ENCODE measurements at regions not wholly inside any gene's neighbourhood (a gene's known extent, or its start where the extent isn't known, plus 50 kb on each side); places are given as distances from the start of the nearest gene placed in this dataset.

GRCh38 chr10:36177071-36177470, 535.0 kb upstream of the FZD8 start (continued):
- no peak for TF ChIP-seq SUZ12 (IDR thresholded peaks at IDR 0.05; ENCODE audit: low read length)

DNA sequence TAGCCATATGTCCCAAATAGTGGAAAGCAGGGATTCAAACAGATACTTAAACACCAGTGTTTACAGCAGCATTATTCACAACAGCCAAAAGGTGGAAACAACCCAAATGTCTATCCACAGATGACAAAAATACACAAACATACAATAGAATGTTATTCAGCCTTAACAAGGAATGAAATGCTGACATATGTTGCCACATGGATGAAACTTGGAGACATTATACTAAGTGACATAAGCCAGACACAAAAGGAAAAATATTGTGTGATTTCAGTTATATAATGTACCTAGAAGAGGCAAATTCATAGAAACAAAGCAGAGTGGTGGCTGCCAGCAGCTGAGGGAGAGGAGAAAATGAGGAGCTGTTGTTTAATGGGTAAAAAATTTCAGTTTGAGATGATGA, 533.9 kb upstream of the FZD8 start:
- Histone ChIP-seq H3K79me2 (ENCODE audit: control insufficient read depth in 1 of 2, insufficient read depth in 2 of 2, low read length in 2 of 2) (no peaks in the 10 kb centered on the region), H3K4me1 (replicated peaks in 1 of 4; ENCODE audit: control insufficient read depth in 3 of 4, insufficient read depth in 4 of 4, low read length in 3 of 4) (peaks cover 0 to 8% (median 0%) of the 10 kb centered on the region in 4 experiments; a peak in 2 of 7 replicates), H3K23me2 (ENCODE audit: low read depth, low read length) (no peaks in the 10 kb centered on the region; the same call in 1 of the 2 replicates), H3K4me3 (ENCODE audit: extremely low read depth in 1 of 4, insufficient read depth in 2 of 4, low read depth in 3 of 4, low read length in 4 of 4) (no peak overlapping the region), H2BK12ac (ENCODE audit: low read depth, low read length) (no peak overlapping the region), H3K36me3 (ENCODE audit: control insufficient read depth in 2 of 4, insufficient read depth in 4 of 4, low read length in 3 of 4) (no peaks in the 10 kb centered on the region), H4K20me1 (replicated peaks in 1 of 2; ENCODE audit: control insufficient read depth in 1 of 2, insufficient read depth in 2 of 2, low read length in 2 of 2) (no peaks in the 10 kb centered on the region), H2AK5ac (ENCODE audit: low read depth, low read length) (no peak overlapping the region), H3K23ac (ENCODE audit: insufficient read length) (no peak overlapping the region), H3K4ac (replicated peaks; ENCODE audit: insufficient read length, low read depth, low read length) (no peak overlapping the region), H3K56ac (replicated peaks; ENCODE audit: insufficient read length, low read depth, low read length) (no peak overlapping the region), H3K18ac (ENCODE audit: extremely low read depth, low read length) (no peak overlapping the region), H2BK15ac (ENCODE audit: low read length) (no peak overlapping the region), H2BK120ac (replicated peaks; ENCODE audit: low read depth, low read length) (no peak overlapping the region), H3K9me3 (ENCODE audit: insufficient read depth in 2 of 2, low read depth in 1 of 2, low read length in 1 of 2) (no peaks in the 10 kb centered on the region), H4K91ac (replicated peaks; ENCODE audit: insufficient read length, low read length) (no peak overlapping the region), H3K4me2 (ENCODE audit: insufficient read depth in 1 of 2, low read depth in 2 of 2, low read length in 2 of 2) (no peak overlapping the region), H4K5ac (ENCODE audit: insufficient read length, low read depth, low read length) (no peak overlapping the region), H3K27me3 (replicated peaks in 1 of 4; ENCODE audit: control insufficient read depth in 3 of 4, extremely low read depth in 1 of 4, insufficient read depth in 3 of 4, low read length in 3 of 4) (no peaks in the 10 kb centered on the region), H2BK20ac (ENCODE audit: low read length) (no peak overlapping the region), H2AFZ (ENCODE audit: low read length) (no peak overlapping the region), H3K14ac (ENCODE audit: insufficient read length) (no peak overlapping the region), H2BK5ac (ENCODE audit: low read depth, low read length) (no peak overlapping the region), H4K8ac (ENCODE audit: extremely low read depth, insufficient read depth, low read length) (no peak overlapping the region), H3K79me1 (ENCODE audit: low read depth, low read length) (no peaks in the 10 kb centered on the region), H3K27ac (ENCODE audit: low read depth, low read length) (no peak overlapping the region), H3K9ac (replicated peaks in 1 of 4; ENCODE audit: extremely low read depth in 1 of 4, low read depth in 3 of 4, low read length in 3 of 4) (no peak overlapping the region)
- FAIRE-seq (no peak), DNase-seq (ENCODE audit: low read depth in 1 of 2, low spot score in 2 of 2) (no peak)
- CTCF ChIA-PET (ENCODE audit: partially characterized antibody), result no interaction called here
- POLR2A ChIA-PET (ENCODE audit: partially characterized antibody), result no interaction called here
- TF ChIP-seq RAD21 (IDR thresholded peaks at IDR 0.05 in 1 of 2, conservative IDR thresholded peaks at IDR 0.05 in 1 of 2; ENCODE audit: low read depth in 2 of 2, low read length in 2 of 2) (no peak), SUZ12 (IDR thresholded peaks at IDR 0.05; ENCODE audit: low read length) (no peak), ZNF274 (IDR thresholded peaks at IDR 0.05; ENCODE audit: borderline replicate concordance, extremely low read depth, low read length) (no peak), BCL11A (IDR thresholded peaks at IDR 0.05; ENCODE audit: low read depth in 2 of 2, low read length in 2 of 2) (no peak), NANOG (IDR thresholded peaks at IDR 0.05; ENCODE audit: insufficient read depth, low read depth, low read length, poor library complexity, severe bottlenecking) (no peak), CREB1 (IDR thresholded peaks at IDR 0.05) (no peak), GABPA (IDR thresholded peaks at IDR 0.05; ENCODE audit: borderline replicate concordance, insufficient read depth, low read length) (no peak), USF2 (IDR thresholded peaks at IDR 0.05; ENCODE audit: low read length) (no peak), RXRA (IDR thresholded peaks at IDR 0.05; ENCODE audit: insufficient read depth, low read depth, low read length) (no peak), EP300 (IDR thresholded peaks at IDR 0.05; ENCODE audit: borderline replicate concordance in 1 of 2, low read depth in 2 of 2, low read length in 2 of 2) (no peak), SP4 (IDR thresholded peaks at IDR 0.05; ENCODE audit: low read length) (no peak)
- TF ChIP-seq, protein P1, sequence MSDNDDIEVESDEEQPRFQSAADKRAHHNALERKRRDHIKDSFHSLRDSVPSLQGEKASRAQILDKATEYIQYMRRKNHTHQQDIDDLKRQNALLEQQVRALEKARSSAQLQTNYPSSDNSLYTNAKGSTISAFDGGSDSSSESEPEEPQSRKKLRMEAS (IDR thresholded peaks at IDR 0.05), result no peak
